ENCODE measurements at regions not wholly inside any gene's neighbourhood (a gene's known extent, or its start where the extent isn't known, plus 50 kb on each side); places are given as distances from the start of the nearest gene placed in this dataset.

- no peak for TF ChIP-seq CTCF (IDR thresholded peaks at IDR 0.05; ENCODE audit: low read depth, low read length)
- H3K4me3 ChIP-seq (ENCODE audit: low read depth, low read length) = no peak overlapping the region
- no peak for DNase-seq (ENCODE audit: low read depth, low spot score)
- in situ Hi-C loops (cut with HindIII; ENCODE audit: low sequenced_read_pairs) = no loop called here
These were observed 125.6 kb downstream of the SLC5A7 start for GRCh38 chr2:108111936-108112335.

- TF ChIP-seq CTCF (IDR thresholded peaks at IDR 0.05; ENCODE audit: low read depth, low read length) = no peak
- H3K4me3 ChIP-seq (ENCODE audit: low read depth, low read length) = no peak overlapping the region
- in situ Hi-C loops (cut with HindIII; ENCODE audit: low sequenced_read_pairs) = no loop called here
- DNase-seq (ENCODE audit: low read depth, low spot score) = no peak
These were observed 123.9 kb upstream of the SULT1C3 start for GRCh38 chr2:108115868-108116267.

DNA sequence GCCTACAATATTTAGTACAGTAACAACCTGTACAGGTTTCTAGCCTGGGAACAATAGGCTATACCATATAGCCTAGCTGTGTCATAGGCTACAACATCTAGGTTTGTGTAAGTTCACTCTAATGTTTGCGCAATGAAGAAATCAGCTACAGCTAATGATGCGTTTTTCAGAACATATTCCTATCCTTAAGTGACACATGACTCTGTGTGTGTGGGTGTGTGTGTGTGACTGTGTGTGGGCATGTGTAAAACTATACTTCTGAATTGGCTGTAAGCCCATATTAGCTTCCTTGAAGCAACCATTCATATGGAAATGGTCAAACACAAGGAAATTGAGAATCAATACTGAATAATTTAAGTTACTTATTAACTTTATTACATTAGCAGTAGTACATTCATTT is 120.8 kb upstream of the SULT1C3 start:
- in situ Hi-C loops (cut with HindIII; ENCODE audit: low sequenced_read_pairs) = no loop called here
- no peak overlapping the region for H3K4me3 ChIP-seq (ENCODE audit: low read depth, low read length)
- TF ChIP-seq CTCF (IDR thresholded peaks at IDR 0.05; ENCODE audit: low read depth, low read length) = no peak
- DNase-seq (ENCODE audit: low read depth, low spot score) = no peak

GRCh38 chr2:108119492-108119891 is 120.3 kb upstream of the SULT1C3 start:
- H3K4me3 ChIP-seq (ENCODE audit: low read depth, low read length) = no peak overlapping the region
- DNase-seq (ENCODE audit: low read depth, low spot score) = no peak
- TF ChIP-seq CTCF (IDR thresholded peaks at IDR 0.05; ENCODE audit: low read depth, low read length) = no peak
- in situ Hi-C loops (cut with HindIII; ENCODE audit: low sequenced_read_pairs) = no loop called here

DNA sequence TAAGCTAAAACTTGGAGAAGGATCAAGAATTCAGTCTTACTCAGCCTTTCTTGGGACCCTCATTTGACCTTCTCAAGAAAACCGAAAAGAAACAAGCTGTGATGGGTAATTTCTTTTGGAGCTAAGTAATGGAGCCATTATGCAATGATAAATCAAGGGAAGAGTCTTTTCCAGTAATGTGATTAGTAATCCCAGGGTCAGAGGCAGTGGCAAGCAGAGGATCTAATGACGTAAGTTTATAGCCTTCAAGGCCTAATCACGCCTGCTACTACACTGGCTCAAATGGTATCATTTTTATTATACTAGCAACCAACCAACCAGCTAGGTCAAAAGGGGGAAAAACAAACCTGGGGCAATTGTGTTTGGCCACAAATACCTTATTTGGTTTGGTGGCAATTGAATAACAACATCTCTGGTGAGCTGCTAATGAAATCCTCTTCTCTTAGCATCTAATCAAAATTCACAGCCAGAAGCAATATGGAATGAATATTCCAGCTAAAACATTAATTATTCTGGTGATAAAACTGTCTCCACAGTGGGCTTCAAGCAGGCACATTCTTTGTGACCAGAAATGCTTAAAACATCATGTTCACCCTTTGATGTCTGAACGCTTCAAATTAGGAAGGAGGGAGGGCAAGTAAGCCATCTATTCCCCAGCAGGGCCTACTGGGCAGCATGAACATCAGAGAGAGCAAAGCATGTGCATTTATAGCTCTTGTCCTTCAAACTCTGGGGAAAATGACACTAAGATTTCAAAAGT is 114.9 kb upstream of the SULT1C3 start:
- no peak for TF ChIP-seq CTCF (IDR thresholded peaks at IDR 0.05; ENCODE audit: low read depth, low read length)
- in situ Hi-C loops (cut with HindIII; ENCODE audit: low sequenced_read_pairs) = no loop called here
- DNase-seq (ENCODE audit: low read depth, low spot score) = no peak
- no peak overlapping the region for H3K4me3 ChIP-seq (ENCODE audit: low read depth, low read length)

DNA sequence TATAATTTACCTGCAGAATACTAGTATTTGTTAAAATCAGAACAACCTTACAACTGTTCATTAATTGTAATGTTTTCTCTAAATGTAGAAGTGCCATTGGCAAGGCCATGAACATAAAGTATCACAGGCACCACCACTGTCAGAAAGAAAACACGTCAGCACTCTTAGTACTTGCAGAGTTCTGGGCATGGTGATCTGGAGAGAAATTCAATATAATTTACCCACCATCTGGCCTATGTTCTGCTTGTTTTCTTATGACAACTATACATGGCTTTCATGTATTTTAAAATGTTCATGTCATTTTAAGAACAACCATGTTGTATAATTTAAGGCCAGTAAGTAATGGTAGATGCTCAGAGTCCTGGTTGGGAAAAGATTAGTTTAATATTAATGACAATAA is 114.2 kb upstream of the SULT1C3 start:
- H3K4me3 ChIP-seq (ENCODE audit: low read depth, low read length) = no peak overlapping the region
- in situ Hi-C loops (cut with HindIII; ENCODE audit: low sequenced_read_pairs) = no loop called here
- no peak for TF ChIP-seq CTCF (IDR thresholded peaks at IDR 0.05; ENCODE audit: low read depth, low read length)
- no peak for DNase-seq (ENCODE audit: low read depth, low spot score)
